Subcutaneous abdominal adipose tissue (tissue), 5 donors: ENCODE measurements at regions not wholly inside any gene's neighbourhood (a gene's known extent, or its start where the extent isn't known, plus 50 kb on each side); places are given as distances from the start of the nearest gene placed in this dataset.

Experiments
- H3K27ac ChIP-seq: one replicate; pipeline ENCODE4 v1.7.0; 2013; ENCODE audit warnings: low read depth, mild to moderate bottlenecking, inconsistent platforms, low read length, moderate library complexity
- H3K27me3 ChIP-seq, 5 donors: one replicate each; pipeline ENCODE4 v1.7.0; 2013; ENCODE audit warnings: low read length in 5 of 5, inconsistent platforms in 1 of 5; ENCODE audit not compliant: control insufficient read depth in 5 of 5, insufficient read depth in 4 of 5
- H3K36me3 ChIP-seq, 5 donors: one replicate each; pipeline ENCODE4 v1.7.0; 2013; ENCODE audit warnings: low read length in 5 of 5; ENCODE audit not compliant: control insufficient read depth in 5 of 5, insufficient read depth in 5 of 5
- H3K4me1 ChIP-seq, 5 donors: one replicate each; pipeline ENCODE4 v1.7.0; 2013; ENCODE audit warnings: low read length in 5 of 5, mild to moderate bottlenecking in 3 of 5, moderate library complexity in 1 of 5; ENCODE audit not compliant: control insufficient read depth in 5 of 5, insufficient read depth in 5 of 5
- H3K4me3 ChIP-seq, 5 donors: one replicate each; pipeline ENCODE4 v1.7.0; 2013; ENCODE audit warnings: low read length in 5 of 5, low read depth in 1 of 5
- H3K9ac ChIP-seq, 5 donors: one replicate each; pipeline ENCODE4 v1.7.0; 2013; ENCODE audit warnings: low read length in 5 of 5, mild to moderate bottlenecking in 4 of 5, moderate library complexity in 3 of 5
- H3K9me3 ChIP-seq, 5 donors: one replicate each; pipeline ENCODE4 v1.7.0; 2013; ENCODE audit warnings: low read length in 5 of 5; ENCODE audit not compliant: control insufficient read depth in 5 of 5
- donor health status: healthy.
- donor health status: healthy.
- donor health status: healthy.
- donor health status: healthy.
- donor health status: healthy.

- H3K27me3 ChIP-seq, result no peaks in the 10 kb centered on the region
- H3K9ac ChIP-seq, result no peak overlapping the region
- no peak overlapping the region for H3K27ac ChIP-seq
- H3K9me3 ChIP-seq, result no peaks in the 10 kb centered on the region
- H3K36me3 ChIP-seq, result no peaks in the 10 kb centered on the region
- H3K4me3 ChIP-seq, result no peak overlapping the region
- H3K4me1 ChIP-seq, result peaks cover 0 to 7% (median 0%) of the 10 kb centered on the region in 5 donors
These were observed 358.0 kb downstream of the FGF9 start for GRCh38 chr13:22028831-22029230.

GRCh38 chr13:22030321-22030720, 359.4 kb downstream of the FGF9 start:
- peaks cover 0 to 7% (median 0%) of the 10 kb centered on the region in 5 donors for H3K4me1 ChIP-seq
- H3K4me3 ChIP-seq, result no peak overlapping the region
- no peaks in the 10 kb centered on the region for H3K27me3 ChIP-seq
- H3K9me3 ChIP-seq, result no peaks in the 10 kb centered on the region
- H3K9ac ChIP-seq, result no peak overlapping the region
- H3K27ac ChIP-seq, result no peak overlapping the region
- no peaks in the 10 kb centered on the region for H3K36me3 ChIP-seq

GRCh38 chr13:22031702-22032286, 360.9 kb downstream of the FGF9 start:
- no peaks in the 10 kb centered on the region for H3K36me3 ChIP-seq
- no peak overlapping the region for H3K4me3 ChIP-seq
- H3K9me3 ChIP-seq, result no peaks in the 10 kb centered on the region
- H3K27me3 ChIP-seq, result no peaks in the 10 kb centered on the region
- H3K9ac ChIP-seq, result no peak overlapping the region
- H3K4me1 ChIP-seq, result peaks cover 0 to 7% (median 0%) of the 10 kb centered on the region in 5 donors
- H3K27ac ChIP-seq, result no peak overlapping the region

GRCh38 chr13:22032905-22033304, 362.0 kb downstream of the FGF9 start:
- no peaks in the 10 kb centered on the region for H3K9me3 ChIP-seq
- H3K27me3 ChIP-seq, result no peaks in the 10 kb centered on the region
- H3K4me1 ChIP-seq, result peaks cover 0 to 7% (median 0%) of the 10 kb centered on the region in 5 donors
- H3K27ac ChIP-seq, result no peak overlapping the region
- no peak overlapping the region for H3K9ac ChIP-seq
- H3K36me3 ChIP-seq, result no peaks in the 10 kb centered on the region
- H3K4me3 ChIP-seq, result no peak overlapping the region

- Histone ChIP-seq H3K4me1 (no peaks in the 10 kb centered on the region), H3K4me3 (no peak overlapping the region), H3K36me3 (no peaks in the 10 kb centered on the region), H3K27me3 (no peaks in the 10 kb centered on the region), H3K27ac (no peak overlapping the region), H3K9me3 (peaks cover 0 to 7% (median 4%) of the 10 kb centered on the region in 5 donors), H3K9ac (no peak overlapping the region)
These were observed 369.1 kb downstream of the FGF9 start for GRCh38 chr13:22039961-22040360.

- H3K27ac ChIP-seq, result no peak overlapping the region
- H3K4me1 ChIP-seq, result no peaks in the 10 kb centered on the region
- no peak overlapping the region for H3K9ac ChIP-seq
- no peak overlapping the region for H3K4me3 ChIP-seq
- no peaks in the 10 kb centered on the region for H3K36me3 ChIP-seq
- peaks cover 0 to 7% (median 4%) of the 10 kb centered on the region in 5 donors for H3K9me3 ChIP-seq
- H3K27me3 ChIP-seq, result no peaks in the 10 kb centered on the region
These were observed 370.0 kb downstream of the FGF9 start for GRCh38 chr13:22040810-22041364.

- Histone ChIP-seq H3K4me1 (no peaks in the 10 kb centered on the region), H3K4me3 (no peak overlapping the region), H3K27ac (no peak overlapping the region), H3K36me3 (no peaks in the 10 kb centered on the region), H3K27me3 (no peaks in the 10 kb centered on the region), H3K9me3 (peaks cover 0 to 7% (median 4%) of the 10 kb centered on the region in 5 donors), H3K9ac (no peak overlapping the region)
These were observed 370.9 kb downstream of the FGF9 start for GRCh38 chr13:22041741-22042140.

- H3K9me3 ChIP-seq, result peaks cover 0 to 4% (median 0%) of the 10 kb centered on the region in 5 donors
- no peak overlapping the region for H3K4me3 ChIP-seq
- peaks cover 0 to 5% (median 0%) of the 10 kb centered on the region in 5 donors for H3K4me1 ChIP-seq
These were observed 376.4 kb downstream of the FGF9 start for GRCh38 chr13:22047082-22047784.

GRCh38 chr13:22047785-22048104, 376.9 kb downstream of the FGF9 start:
- no peaks in the 10 kb centered on the region for H3K36me3 ChIP-seq
- no peak overlapping the region for H3K27ac ChIP-seq
- H3K4me3 ChIP-seq, result no peak overlapping the region
- no peak overlapping the region for H3K9ac ChIP-seq
- H3K27me3 ChIP-seq, result no peaks in the 10 kb centered on the region
- H3K4me1 ChIP-seq, result peaks cover 0 to 5% (median 0%) of the 10 kb centered on the region in 5 donors
- H3K9me3 ChIP-seq, result no peaks in the 10 kb centered on the region

More at GRCh38 chr13:22047082-22047784, 376.4 kb downstream of the FGF9 start:
- Histone ChIP-seq H3K27ac (no peak overlapping the region), H3K27me3 (no peaks in the 10 kb centered on the region), H3K36me3 (no peaks in the 10 kb centered on the region), H3K9ac (no peak overlapping the region)

- Histone ChIP-seq H3K36me3 (no peaks in the 10 kb centered on the region), H3K4me1 (peaks cover 0 to 5% (median 0%) of the 10 kb centered on the region in 5 donors), H3K27ac (no peak overlapping the region), H3K9me3 (no peaks in the 10 kb centered on the region), H3K4me3 (no peak overlapping the region), H3K27me3 (no peaks in the 10 kb centered on the region), H3K9ac (no peak overlapping the region)
These were observed 378.5 kb downstream of the FGF9 start for GRCh38 chr13:22049384-22049783.
